H9 (cell line): ENCODE measurements at regions not wholly inside any gene's neighbourhood (a gene's known extent, or its start where the extent isn't known, plus 50 kb on each side); places are given as distances from the start of the nearest gene placed in this dataset.

Experiments
- DNase-seq: peaks from one replicate; pipeline ENCODE4 v3.0.0-alpha.2; 2017
- H2AFZ ChIP-seq: one replicate; pipeline ENCODE4 v1.6.1; 2013; ENCODE audit warnings: mild to moderate bottlenecking, low read length, control low read depth, moderate library complexity
- H2AK5ac ChIP-seq: 2 replicates; pipeline ENCODE4 v1.6.1; 2013; ENCODE audit warnings: low read length, control low read depth, mixed read lengths; ENCODE audit not compliant: insufficient read length
- H2BK120ac ChIP-seq: one replicate; pipeline ENCODE4 v1.6.1; 2013; ENCODE audit warnings: low read depth, mild to moderate bottlenecking, low read length, control low read depth, inconsistent platforms; ENCODE audit not compliant: poor library complexity, severe bottlenecking
- H2BK12ac ChIP-seq: 2 replicates; pipeline ENCODE4 v1.6.1; 2013; ENCODE audit warnings: low read length, control low read depth, mixed read lengths, low read depth; ENCODE audit not compliant: insufficient read length
- H2BK15ac ChIP-seq: 2 replicates; pipeline ENCODE4 v1.6.1; 2013; ENCODE audit warnings: low read depth, low read length, control low read depth
- H2BK20ac ChIP-seq: one replicate; pipeline ENCODE4 v1.6.1; 2013; ENCODE audit warnings: low read depth, mild to moderate bottlenecking, low read length, control low read depth, inconsistent platforms; ENCODE audit not compliant: poor library complexity, severe bottlenecking
- H2BK5ac ChIP-seq: 2 replicates; pipeline ENCODE4 v1.6.1; 2013; ENCODE audit warnings: low read length, control low read depth, mixed read lengths; ENCODE audit not compliant: insufficient read length
- H3K14ac ChIP-seq: 2 replicates; pipeline ENCODE4 v1.6.1; 2013; ENCODE audit warnings: low read length, control low read depth; ENCODE audit not compliant: insufficient read depth
- H3K18ac ChIP-seq: 2 replicates; pipeline ENCODE4 v1.6.1; 2013; ENCODE audit warnings: low read depth, mild to moderate bottlenecking, mixed read lengths, low read length, control low read depth; ENCODE audit not compliant: insufficient read length
- H3K23ac ChIP-seq: 2 replicates; pipeline ENCODE4 v1.6.1; 2013; ENCODE audit warnings: low read length, control low read depth, mixed read lengths, low read depth; ENCODE audit not compliant: insufficient read length
- H3K23me2 ChIP-seq: 2 replicates; pipeline ENCODE4 v1.6.1; 2013; ENCODE audit warnings: low read depth, mild to moderate bottlenecking, mixed read lengths, low read length, control low read depth; ENCODE audit not compliant: insufficient read length, poor library complexity, severe bottlenecking
- H3K27ac ChIP-seq: 2 replicates; pipeline ENCODE4 v1.5.1; 2013; ENCODE audit warnings: low read length, control low read depth, mixed read lengths, low read depth; ENCODE audit not compliant: insufficient read length
- H3K27me3 ChIP-seq: 2 replicates; pipeline ENCODE4 v1.6.1; 2013; ENCODE audit warnings: low read length, control low read depth, inconsistent platforms; ENCODE audit not compliant: insufficient read depth
- H3K4ac ChIP-seq: 2 replicates; pipeline ENCODE4 v1.6.1; 2013; ENCODE audit warnings: low read depth, mild to moderate bottlenecking, control low read depth, inconsistent platforms, low read length, moderate library complexity
- H3K4me1 ChIP-seq: 2 replicates; pipeline ENCODE4 v1.6.1; 2013; ENCODE audit warnings: low read length, control low read depth, inconsistent platforms; ENCODE audit not compliant: insufficient read depth
- H3K4me2 ChIP-seq: 2 replicates; pipeline ENCODE4 v1.6.1; 2013; ENCODE audit warnings: low read length, control low read depth, mixed read lengths; ENCODE audit not compliant: insufficient read length, insufficient read depth
- H3K56ac ChIP-seq: 2 replicates; pipeline ENCODE4 v1.6.1; 2013; ENCODE audit warnings: low read depth, mild to moderate bottlenecking, mixed read lengths, low read length, control low read depth; ENCODE audit not compliant: insufficient read length
- H3K79me1 ChIP-seq: 2 replicates; pipeline ENCODE4 v1.6.1; 2013; ENCODE audit warnings: low read depth, mild to moderate bottlenecking, moderate library complexity, low read length, control low read depth, inconsistent platforms; ENCODE audit not compliant: insufficient read depth, poor library complexity, severe bottlenecking
- H3K79me2 ChIP-seq: 2 replicates; pipeline ENCODE4 v1.6.1; 2013; ENCODE audit warnings: low read length, control low read depth, inconsistent platforms; ENCODE audit not compliant: insufficient read depth
- H3K9ac ChIP-seq: 2 replicates; pipeline ENCODE4 v1.6.1; 2013; ENCODE audit warnings: low read length, control low read depth, mixed read lengths; ENCODE audit not compliant: insufficient read length; ENCODE audit errors: extremely low read depth
- H3K9me3 ChIP-seq: one replicate; pipeline ENCODE4 v1.6.1; 2013; ENCODE audit warnings: low read depth, low read length, inconsistent platforms; ENCODE audit not compliant: control insufficient read depth
- H3T11ph ChIP-seq: one replicate; pipeline ENCODE4 v1.6.1; 2013; ENCODE audit warnings: mild to moderate bottlenecking, low read length, control low read depth, inconsistent platforms
- H4K20me1 ChIP-seq: one replicate; pipeline ENCODE4 v1.6.1; 2013; ENCODE audit not compliant: control insufficient read depth, insufficient read length, insufficient read depth
- H4K5ac ChIP-seq: 2 replicates; pipeline ENCODE4 v1.6.1; 2013; ENCODE audit warnings: low read depth, mild to moderate bottlenecking, mixed read lengths, low read length, control low read depth; ENCODE audit not compliant: insufficient read length
- H4K8ac ChIP-seq: replicated peaks from 2 replicates; pipeline ENCODE4 v1.6.1; 2013; ENCODE audit warnings: low read length, control low read depth, mixed read lengths, low read depth; ENCODE audit not compliant: insufficient read length
- H4K91ac ChIP-seq: 2 replicates; pipeline ENCODE4 v1.6.1; 2013; ENCODE audit warnings: low read depth, mild to moderate bottlenecking, moderate library complexity, mixed read lengths, low read length, control low read depth; ENCODE audit not compliant: insufficient read length
- H3K27ac Mint-ChIP-seq, 3 experiments: 2 replicates in 2 of 3; 3 replicates in 1 of 3; pipeline ENCODE4 v1.8.0; 2020 to 2021; ENCODE audit warnings: mixed read lengths in 3 of 3, mild to moderate bottlenecking in 1 of 3, moderate library complexity in 1 of 3
- H3K27me3 Mint-ChIP-seq: 2 replicates; pipeline ENCODE4 v1.8.0; 2021; ENCODE audit warnings: low read depth, mild to moderate bottlenecking, moderate library complexity, mixed read lengths
- H3K36me3 Mint-ChIP-seq, 3 experiments: 2 replicates in 2 of 3; 3 replicates in 1 of 3; pipeline ENCODE4 v1.8.0; 2020 to 2021; ENCODE audit warnings: low read depth in 3 of 3, mixed read lengths in 3 of 3; ENCODE audit not compliant: insufficient read depth in 1 of 3
- H3K4me1 Mint-ChIP-seq, 2 experiments: 2 replicates each; pipeline ENCODE4 v1.8.0; 2020; ENCODE audit warnings: mixed read lengths in 2 of 2
- H3K4me3 Mint-ChIP-seq, 2 experiments: 2 replicates in 1 of 2; 3 replicates in 1 of 2; pipeline ENCODE4 v1.8.0; 2020 to 2021; ENCODE audit warnings: mild to moderate bottlenecking in 2 of 2, mixed read lengths in 2 of 2, moderate library complexity in 1 of 2
- H3K9me3 Mint-ChIP-seq, 2 experiments: 2 replicates in 1 of 2; 3 replicates in 1 of 2; pipeline ENCODE4 v1.8.0; 2020; ENCODE audit warnings: mild to moderate bottlenecking in 2 of 2, mixed read lengths in 2 of 2, moderate library complexity in 1 of 2
- CTCF ChIP-seq: fragments of 200-600 bp; sonication (generic); conservative IDR thresholded peaks from 3 replicates; pipeline ENCODE4 v1.8.0; 2021; ENCODE audit warnings: antibody characterized with exemption, mild to moderate bottlenecking
- WGBS: extraction: QIAGEN DNeasy Blood & Tissue Kit; methylation state at CpG from one replicate; pipeline ENCODE4 v1.1.7; 2013; ENCODE audit warnings: missing lambda C conversion rate, low lambda C conversion rate, mixed read lengths; ENCODE audit not compliant: insufficient read length; ENCODE audit errors: extremely low coverage; 5-methylcytosine and 5-hydroxymethylcytosine counted together

DNA sequence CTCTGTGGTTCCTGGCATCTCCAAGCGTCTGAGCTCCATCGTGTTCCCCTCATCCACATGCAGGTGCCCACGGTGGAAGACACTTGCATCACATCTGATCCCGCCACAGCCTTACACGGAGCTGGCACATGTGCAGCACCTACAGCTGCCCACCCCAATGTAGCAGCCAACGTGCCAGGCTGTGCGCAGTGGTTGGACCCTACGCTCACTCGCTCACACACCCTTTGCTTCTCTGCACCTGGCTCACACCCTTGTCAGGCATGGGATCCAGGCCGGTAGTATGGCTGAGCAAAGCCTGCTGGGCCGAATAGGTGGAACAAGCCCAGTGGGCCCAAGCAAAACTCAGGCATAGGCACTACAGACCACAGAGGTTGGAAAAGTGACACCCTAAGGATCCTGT, 567.2 kb downstream of the FSCB start:
- Histone ChIP-seq H2BK15ac (no peak overlapping the region), H3K14ac (no peak overlapping the region; the same call in 1 of the 2 replicates), H3K4me2 (no peak overlapping the region), H3K9ac (no peak overlapping the region), H4K5ac (no peak overlapping the region), H2BK120ac (no peak overlapping the region), H3K4ac (no peak overlapping the region), H3K4me1 (no peaks in the 10 kb centered on the region), H3K18ac (no peak overlapping the region), H3K56ac (no peak overlapping the region), H4K8ac (no peak overlapping the region), H2BK5ac (no peak overlapping the region), H3K27me3 (no peaks in the 10 kb centered on the region), H2BK20ac (no peak overlapping the region), H3K23me2 (no peaks in the 10 kb centered on the region), H3K79me2 (no peaks in the 10 kb centered on the region), H2AK5ac (no peak overlapping the region), H3K23ac (no peak overlapping the region), H3K27ac (no peak overlapping the region), H3T11ph (no peak overlapping the region), H3K9me3 (no peaks in the 10 kb centered on the region), H2AFZ (no peak overlapping the region), H4K20me1 (no peaks in the 10 kb centered on the region), H4K91ac (no peak overlapping the region), H2BK12ac (no peak overlapping the region), H3K79me1 (no peaks in the 10 kb centered on the region)
- no CpG with 5 or more reads among the region's 11 CpGs for WGBS
- DNase-seq = no peak
- no peaks in the 10 kb centered on the region for H3K4me1 Mint-ChIP-seq
- no peak overlapping the region for H3K4me3 Mint-ChIP-seq
- H3K27me3 Mint-ChIP-seq = no peaks in the 10 kb centered on the region
- H3K27ac Mint-ChIP-seq = no peak overlapping the region
- peaks cover 22% of the 10 kb centered on the region in 2 experiments for H3K9me3 Mint-ChIP-seq
- TF ChIP-seq CTCF = no peak
- H3K36me3 Mint-ChIP-seq = peaks cover 6 to 20% (median 6%) of the 10 kb centered on the region in 3 experiments; a peak in 6 of 7 replicates
